MM.1S (cell line): ENCODE measurements at regions not wholly inside any gene's neighbourhood (a gene's known extent, or its start where the extent isn't known, plus 50 kb on each side); places are given as distances from the start of the nearest gene placed in this dataset.

Experiments used
- DNase-seq: peaks from one replicate; pipeline ENCODE4 v3.0.0-alpha.2; 2015
- H2AFZ ChIP-seq: fragments of 300-600 bp; sonication (generic); 2 replicates; pipeline ENCODE4 v1.6.0; 2016; ENCODE audit warnings: antibody characterized with exemption, low read length
- H3F3A ChIP-seq: fragments of 300-600 bp; sonication (generic); 2 replicates; pipeline ENCODE4 v1.6.1; 2016; ENCODE audit warnings: mild to moderate bottlenecking, antibody characterized with exemption, low read length, moderate library complexity, mixed read lengths; ENCODE audit not compliant: insufficient read depth
- H3K27ac ChIP-seq: fragments of 300-600 bp; sonication (generic); 2 replicates; pipeline ENCODE4 v1.5.1; 2016; ENCODE audit warnings: mild to moderate bottlenecking, low read length
- H3K27me3 ChIP-seq: fragments of 300-600 bp; sonication (generic); replicated peaks from 2 replicates; pipeline ENCODE4 v1.6.0; 2016; ENCODE audit warnings: low read length; ENCODE audit not compliant: insufficient read depth
- H3K36me3 ChIP-seq: fragments of 300-600 bp; sonication (generic); replicated peaks from 2 replicates; pipeline ENCODE4 v1.6.1; 2016; ENCODE audit warnings: mild to moderate bottlenecking, low read length, mixed read lengths; ENCODE audit not compliant: insufficient read depth
- H3K4me1 ChIP-seq: fragments of 300-600 bp; sonication (generic); 2 replicates; pipeline ENCODE4 v1.6.1; 2016; ENCODE audit warnings: low read length, mixed read lengths
- H3K4me2 ChIP-seq: fragments of 300-600 bp; sonication (generic); 2 replicates; pipeline ENCODE4 v1.6.0; 2016; ENCODE audit warnings: low read depth, low read length
- H3K4me3 ChIP-seq: fragments of 300-600 bp; sonication (generic); 2 replicates; pipeline ENCODE4 v1.5.1; 2016; ENCODE audit warnings: low read length, mixed read lengths
- H3K79me2 ChIP-seq: fragments of 300-600 bp; sonication (generic); 2 replicates; pipeline ENCODE4 v1.6.1; 2016; ENCODE audit warnings: mixed run types, low read length, mixed read lengths
- H3K9ac ChIP-seq: fragments of 300-600 bp; sonication (generic); 2 replicates; pipeline ENCODE4 v1.6.1; 2016; ENCODE audit warnings: low read length, mixed read lengths
- H3K9me2 ChIP-seq: fragments of 300-600 bp; sonication (generic); replicated peaks from 2 replicates; pipeline ENCODE4 v1.6.1; 2016; ENCODE audit warnings: mild to moderate bottlenecking, low read length, mixed read lengths; ENCODE audit not compliant: insufficient read depth
- H3K9me3 ChIP-seq: fragments of 300-600 bp; sonication (generic); replicated peaks from 2 replicates; pipeline ENCODE4 v1.6.1; 2016; ENCODE audit warnings: mild to moderate bottlenecking, low read length, mixed read lengths; ENCODE audit not compliant: insufficient read depth
- H4K20me1 ChIP-seq: fragments of 300-600 bp; sonication (generic); 2 replicates; pipeline ENCODE4 v1.6.1; 2016; ENCODE audit warnings: mild to moderate bottlenecking, low read length, moderate library complexity, mixed read lengths; ENCODE audit not compliant: insufficient read depth
- CTCF ChIP-seq: fragments of 300-600 bp; sonication (generic); IDR thresholded peaks from 2 replicates; pipeline ENCODE4 v1.5.1; 2016; ENCODE audit warnings: antibody characterized with exemption, low read length, mixed read lengths
- EZH2 ChIP-seq: fragments of 300-600 bp; sonication (generic); optimal IDR thresholded peaks from 2 replicates; pipeline ENCODE3; 2017; ENCODE audit warnings: low read depth, mild to moderate bottlenecking, antibody characterized with exemption, low read length, mixed read lengths
- EZH2phosphoT487 ChIP-seq: fragments of 300-600 bp; sonication (generic); IDR thresholded peaks from 2 replicates; pipeline ENCODE4 v1.6.1; 2018; ENCODE audit warnings: antibody characterized with exemption, low read length

GRCh38 chr4:166594326-166594946, 639.9 kb downstream of the SPOCK3 start:
- Histone ChIP-seq H3K9ac (no peak overlapping the region), H3K4me1 (no peaks in the 10 kb centered on the region), H3K9me3 (no peaks in the 10 kb centered on the region), H3K27me3 (no peaks in the 10 kb centered on the region), H3K9me2 (no peaks in the 10 kb centered on the region), H3K27ac (no peak overlapping the region), H3K36me3 (no peaks in the 10 kb centered on the region), H4K20me1 (no peaks in the 10 kb centered on the region), H3F3A (no peaks in the 10 kb centered on the region), H3K4me3 (no peak overlapping the region), H3K79me2 (no peaks in the 10 kb centered on the region), H2AFZ (no peak overlapping the region), H3K4me2 (no peak overlapping the region)
- TF ChIP-seq EZH2 (no peak), CTCF (peak; percentile 70), EZH2phosphoT487 (no peak)
- peak; percentile 57 for DNase-seq

GRCh38 chr4:166600264-166600663, 634.0 kb downstream of the SPOCK3 start:
- Histone ChIP-seq H3K9ac (no peak overlapping the region), H3K27me3 (no peaks in the 10 kb centered on the region), H3K27ac (no peak overlapping the region), H4K20me1 (no peaks in the 10 kb centered on the region), H3K4me1 (no peaks in the 10 kb centered on the region), H3K9me3 (no peaks in the 10 kb centered on the region), H3K36me3 (no peaks in the 10 kb centered on the region), H3K79me2 (no peaks in the 10 kb centered on the region), H3K9me2 (no peaks in the 10 kb centered on the region), H3K4me2 (no peak overlapping the region), H3K4me3 (no peak overlapping the region), H2AFZ (no peak overlapping the region), H3F3A (no peaks in the 10 kb centered on the region)
- DNase-seq, result no peak
- TF ChIP-seq EZH2 (no peak), CTCF (no peak)

- no peaks in the 10 kb centered on the region for H3K9me2 ChIP-seq
- H2AFZ ChIP-seq, result no peak overlapping the region
- H4K20me1 ChIP-seq, result no peaks in the 10 kb centered on the region
Measured at GRCh38 chr4:166602068-166602467, 632.2 kb downstream of the SPOCK3 start.

More at GRCh38 chr4:166602068-166602467, 632.2 kb downstream of the SPOCK3 start:
- Histone ChIP-seq H3K4me1 (no peaks in the 10 kb centered on the region), H3K9ac (no peak overlapping the region), H3K9me3 (no peaks in the 10 kb centered on the region), H3K4me3 (no peak overlapping the region), H3F3A (no peaks in the 10 kb centered on the region), H3K4me2 (no peak overlapping the region), H3K27me3 (no peaks in the 10 kb centered on the region), H3K27ac (no peak overlapping the region), H3K36me3 (no peaks in the 10 kb centered on the region), H3K79me2 (no peaks in the 10 kb centered on the region)
- TF ChIP-seq CTCF (no peak), EZH2 (no peak), EZH2phosphoT487 (no peak)
- DNase-seq, result no peak
